ENCODE measurements at regions not wholly inside any gene's neighbourhood (a gene's known extent, or its start where the extent isn't known, plus 50 kb on each side); places are given as distances from the start of the nearest gene placed in this dataset.
A peak's percentile ranks its signal among the peaks of the same experiment; 100 is the strongest.

DNA sequence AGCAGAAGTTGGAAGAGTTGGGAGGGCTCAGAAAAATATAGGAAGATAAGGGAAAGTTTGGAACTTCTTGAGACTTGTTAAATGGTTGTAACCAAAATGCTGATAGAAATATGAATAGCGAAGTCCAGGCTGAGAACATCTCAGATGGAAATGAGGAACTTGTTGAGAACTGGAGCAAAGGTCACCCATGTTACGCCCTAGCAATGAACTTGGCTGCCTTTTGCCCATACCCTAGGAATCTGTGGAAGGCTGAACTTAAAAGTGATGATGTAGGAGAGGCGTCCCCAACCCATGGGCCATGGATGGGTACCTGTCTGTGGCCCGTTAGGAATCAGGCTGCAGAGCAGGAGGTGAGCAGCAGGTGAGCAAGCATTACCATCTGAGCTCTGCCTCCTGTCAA lies 347.8 kb downstream of the ARL4A start:
- DNase-seq (ENCODE audit: low spot score): no peak

DNA sequence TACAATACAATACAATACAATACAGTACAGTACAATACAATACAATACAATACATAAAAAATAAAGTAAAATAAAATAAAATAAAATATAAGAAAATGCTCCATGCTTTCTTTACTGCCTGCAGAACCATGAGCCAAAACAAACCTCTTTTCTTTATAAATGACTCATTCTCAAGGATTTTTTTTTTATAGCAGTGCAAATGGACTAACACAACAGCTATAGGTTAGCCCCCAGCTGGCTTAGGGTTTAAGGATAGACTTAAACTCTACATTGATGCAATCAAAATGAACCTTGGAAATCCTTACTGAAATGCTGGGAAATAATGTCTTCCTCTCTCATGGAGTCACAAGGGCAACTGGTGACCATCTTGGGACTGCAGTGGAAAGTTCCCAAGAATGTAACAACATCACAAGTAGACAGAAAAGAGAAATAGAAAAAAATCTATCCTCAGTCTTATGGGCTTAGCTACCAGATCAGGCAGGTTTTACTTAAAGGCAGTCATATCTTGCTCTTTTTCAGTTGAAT lies 348.9 kb downstream of the ARL4A start:
- no peak for DNase-seq (ENCODE audit: low spot score)

DNA sequence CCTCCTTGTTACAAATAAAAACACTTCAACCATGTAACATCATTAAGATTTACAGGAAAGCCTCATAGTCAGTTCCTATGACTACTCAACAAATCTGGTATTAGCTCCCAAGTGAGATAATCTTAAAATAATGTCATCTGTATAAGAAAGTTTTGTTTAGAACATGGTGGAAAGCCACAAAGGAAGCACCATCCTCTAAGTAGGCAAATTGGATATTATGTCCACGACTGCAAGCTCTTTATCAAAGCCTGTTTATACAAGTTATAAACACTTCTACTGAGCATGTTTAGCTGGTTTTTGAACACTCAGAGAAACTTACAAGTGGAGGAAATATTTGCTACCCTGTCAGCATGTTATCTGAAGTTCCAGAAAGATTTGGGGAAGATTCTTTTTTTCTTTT lies 349.8 kb downstream of the ARL4A start:
- DNase-seq (ENCODE audit: low spot score): no peak

DNA sequence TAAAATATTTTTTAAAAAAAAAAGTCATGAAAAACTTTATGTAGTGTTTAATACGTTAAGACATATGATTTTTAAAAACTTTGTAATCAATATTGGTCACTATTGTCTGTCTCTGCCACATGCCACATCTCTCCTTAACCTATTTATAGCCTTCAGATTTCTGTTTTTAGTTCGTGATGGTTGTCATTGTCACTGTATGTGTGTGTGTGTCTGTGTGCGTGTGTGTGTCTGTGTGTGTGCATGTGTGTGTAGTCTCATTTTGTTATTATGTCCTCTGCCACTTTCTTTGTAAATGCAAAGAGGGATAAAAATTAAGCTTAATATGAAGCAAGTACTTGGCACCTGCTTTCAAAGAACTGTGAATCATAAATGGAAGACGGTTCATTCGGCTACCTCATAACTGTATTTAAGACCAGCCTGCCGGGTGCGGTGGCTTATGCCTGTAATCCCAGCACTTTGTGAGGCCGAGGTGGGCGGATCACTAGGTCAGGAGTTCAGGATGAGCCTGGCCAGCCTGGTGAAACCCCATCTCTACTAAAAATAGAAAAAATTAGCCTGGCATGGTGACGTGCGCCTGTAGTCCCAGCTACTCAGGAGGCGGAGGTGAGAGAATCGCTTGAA lies 354.0 kb downstream of the ARL4A start:
- no peak for DNase-seq (ENCODE audit: low spot score)

DNA sequence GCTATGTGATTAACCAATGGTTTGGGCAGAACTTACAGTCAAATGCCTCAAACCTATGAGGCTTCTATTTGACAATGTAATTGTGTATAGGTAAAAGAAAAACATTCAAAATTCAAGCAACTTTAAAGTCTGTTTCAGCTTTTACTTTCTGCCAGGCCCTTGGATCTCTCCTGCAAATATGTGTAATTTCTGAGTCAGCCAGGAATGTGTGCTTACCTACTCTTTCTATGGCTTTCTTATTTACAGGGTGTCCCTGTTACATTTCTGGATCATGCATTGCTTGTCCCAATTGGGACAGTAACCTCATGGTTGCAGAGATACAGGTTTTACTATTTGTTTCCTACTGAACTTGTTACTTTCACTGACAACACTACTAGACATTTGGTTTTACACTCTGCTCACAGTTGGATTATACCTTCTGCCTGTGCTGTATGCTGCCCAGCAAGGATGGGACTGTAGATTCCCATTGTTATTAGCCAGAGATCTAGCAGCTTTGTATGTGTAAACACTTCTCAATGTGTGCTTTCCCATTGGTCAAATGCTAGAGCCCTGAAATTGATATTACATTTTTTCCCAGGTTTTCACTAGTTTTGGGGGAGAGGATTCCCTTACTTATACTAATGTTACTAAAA lies 355.3 kb downstream of the ARL4A start:
- DNase-seq (ENCODE audit: low spot score): no peak

DNA sequence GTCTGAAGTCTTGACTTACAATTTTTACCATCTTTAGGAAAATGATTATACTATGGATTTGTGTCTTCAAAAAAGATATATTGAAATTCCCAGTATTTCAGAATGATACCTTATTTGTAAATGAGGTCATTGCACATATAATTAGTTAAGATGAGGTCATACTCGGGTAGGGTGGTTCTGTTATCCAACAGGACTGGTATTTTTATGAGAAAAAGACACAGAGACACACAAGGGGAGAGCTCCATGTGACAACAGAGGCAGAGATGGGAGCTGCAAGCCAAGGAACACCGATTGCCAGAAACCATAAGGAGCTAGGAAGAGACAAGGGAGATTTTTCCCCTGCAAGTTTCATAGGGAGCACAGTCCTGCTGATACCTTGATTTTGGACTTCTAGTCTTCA lies 356.9 kb downstream of the ARL4A start:
- no peak for DNase-seq (ENCODE audit: low spot score)

DNA sequence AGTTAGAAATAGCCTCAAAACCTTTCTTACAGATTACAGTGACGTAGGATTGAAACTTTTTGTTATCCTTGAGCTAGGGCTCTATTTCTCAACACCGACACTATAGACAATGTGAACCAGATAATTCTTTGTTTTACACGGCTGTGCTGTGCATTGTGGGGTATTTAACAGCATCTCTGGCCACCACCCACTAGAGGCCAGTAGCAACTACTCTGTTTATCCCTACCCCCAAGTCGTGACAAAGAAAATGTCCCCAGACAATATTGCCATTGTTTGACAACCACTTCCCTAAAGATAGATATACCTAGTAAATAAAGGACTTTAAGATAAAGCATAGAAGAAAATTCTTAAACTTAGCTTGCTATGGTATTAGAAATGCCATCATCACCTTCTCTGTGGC lies 359.6 kb downstream of the ARL4A start:
- DNase-seq (ENCODE audit: low spot score): peak; percentile 26

DNA sequence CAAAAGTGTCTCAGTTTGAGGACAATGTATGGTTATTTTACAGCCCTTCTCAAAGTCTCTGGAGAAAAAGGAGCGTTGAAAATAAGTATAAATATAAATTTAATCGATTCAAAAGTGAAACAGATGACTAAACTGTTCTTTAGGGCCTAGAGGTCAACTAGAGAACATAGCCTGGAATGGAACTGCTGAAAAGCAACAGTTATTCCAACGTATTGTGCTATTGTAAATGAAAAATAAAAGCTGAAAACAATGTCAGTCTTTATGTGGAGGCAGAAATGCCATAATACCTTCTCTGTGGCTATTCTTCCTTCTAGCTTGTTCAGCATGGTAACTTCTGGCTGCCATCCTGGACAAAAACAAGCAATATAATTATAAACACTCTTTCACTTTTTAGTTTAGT lies 362.5 kb downstream of the ARL4A start:
- DNase-seq (ENCODE audit: low spot score): no peak

DNA sequence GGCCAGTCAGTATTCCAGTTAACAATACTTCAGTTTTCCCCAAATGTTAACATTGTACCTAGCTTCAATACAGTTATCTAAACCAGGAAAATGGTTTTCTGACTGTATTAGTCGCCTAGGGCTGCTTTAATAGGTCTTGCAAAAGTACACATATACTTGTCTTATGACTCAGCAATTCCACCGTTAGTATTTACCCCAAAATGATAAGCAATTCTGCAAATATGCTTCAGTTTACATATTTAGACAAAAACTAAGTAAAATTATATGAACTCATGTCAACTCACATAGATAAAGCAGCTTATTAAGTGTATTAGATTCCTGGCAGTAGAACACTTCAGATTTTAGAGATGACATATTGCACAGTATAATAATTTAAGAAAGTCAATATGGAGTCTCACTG lies 363.3 kb downstream of the ARL4A start:
- DNase-seq (ENCODE audit: low spot score): no peak

DNA sequence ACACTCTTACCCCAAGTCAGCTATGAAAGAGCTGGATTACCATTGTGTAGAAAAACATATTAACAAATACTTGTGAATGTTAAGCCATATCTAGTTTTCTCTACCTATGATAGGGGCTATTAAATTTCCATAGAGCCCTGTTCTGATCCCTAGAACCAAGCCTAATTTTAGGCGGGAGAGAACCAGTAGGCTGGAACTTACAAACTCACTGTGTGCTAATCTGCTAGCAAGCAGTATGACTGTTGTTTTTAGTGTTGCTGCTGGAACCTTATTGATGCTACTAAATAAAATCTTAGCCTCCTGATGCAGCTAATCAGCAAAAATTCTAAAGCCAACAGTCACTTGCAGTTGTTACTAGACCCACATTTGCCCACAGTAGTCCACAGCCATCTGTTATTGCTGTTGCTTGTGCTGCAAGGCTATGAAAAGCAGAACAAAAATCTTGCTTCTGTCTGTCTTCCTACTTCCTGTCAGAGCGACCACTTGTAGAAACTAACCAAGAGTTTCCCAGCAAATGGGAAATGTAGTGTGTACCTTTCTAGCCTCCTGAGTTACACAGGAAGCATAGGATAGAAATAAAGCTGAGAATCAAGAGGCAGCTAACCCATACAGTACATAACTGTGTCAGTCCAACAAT lies 368.4 kb downstream of the ARL4A start:
- DNase-seq (ENCODE audit: low spot score): peak; percentile 51

DNA sequence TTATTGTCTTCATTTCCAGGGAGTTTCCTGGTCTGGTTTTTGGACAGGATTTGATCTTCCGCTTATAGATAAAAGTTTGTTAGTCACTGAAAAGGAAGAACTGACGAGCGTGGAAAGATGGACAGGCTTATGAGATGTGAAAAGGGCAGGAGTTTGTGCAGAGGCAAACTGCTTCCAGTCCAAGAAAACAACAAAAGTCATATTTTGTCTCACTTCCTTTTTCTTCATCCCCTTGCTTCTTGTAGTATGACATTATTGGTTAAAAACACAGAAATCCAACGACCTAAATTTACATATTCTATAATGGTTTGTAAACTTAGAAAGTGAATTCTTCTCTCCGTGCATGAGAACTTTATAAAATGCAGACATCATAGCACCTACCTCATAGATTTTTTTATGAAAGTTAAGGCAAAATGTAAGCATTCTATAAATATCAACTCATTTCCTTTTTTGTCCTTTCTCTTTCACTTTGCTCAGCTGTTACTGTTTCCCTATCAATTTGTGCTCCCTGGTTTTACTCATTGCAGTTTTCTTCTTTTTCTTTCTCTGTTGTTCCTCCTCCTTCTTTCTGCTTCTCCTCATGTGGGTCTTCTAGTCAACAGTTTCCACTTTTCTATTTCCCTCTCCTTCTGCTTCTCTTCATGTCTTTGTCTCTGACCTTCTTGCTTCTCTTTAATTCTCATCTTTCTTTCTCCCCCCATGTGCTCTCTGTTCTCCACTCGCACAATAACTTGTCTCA lies 370.2 kb downstream of the ARL4A start:
- DNase-seq (ENCODE audit: low spot score): peak; percentile 72

DNA sequence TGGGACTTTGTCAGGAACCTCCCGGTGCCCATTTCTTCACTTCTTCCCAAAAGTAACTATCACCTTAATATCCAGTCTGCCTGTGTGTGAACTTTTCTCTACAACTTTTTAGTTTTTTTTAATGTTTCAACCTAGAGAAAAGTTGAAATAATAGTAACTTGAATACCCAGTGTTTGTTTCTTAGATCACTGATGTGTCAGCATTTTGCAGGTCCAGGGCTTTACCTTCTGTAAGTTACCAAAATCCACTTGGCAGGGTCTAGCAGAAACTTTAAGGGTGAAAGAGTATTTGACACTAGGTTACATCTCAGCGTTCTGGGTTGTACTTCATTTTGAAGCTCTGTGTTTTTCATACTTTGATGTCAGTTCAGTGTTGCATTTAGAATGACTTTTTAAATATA lies 372.7 kb downstream of the ARL4A start:
- DNase-seq (ENCODE audit: low spot score): no peak

DNA sequence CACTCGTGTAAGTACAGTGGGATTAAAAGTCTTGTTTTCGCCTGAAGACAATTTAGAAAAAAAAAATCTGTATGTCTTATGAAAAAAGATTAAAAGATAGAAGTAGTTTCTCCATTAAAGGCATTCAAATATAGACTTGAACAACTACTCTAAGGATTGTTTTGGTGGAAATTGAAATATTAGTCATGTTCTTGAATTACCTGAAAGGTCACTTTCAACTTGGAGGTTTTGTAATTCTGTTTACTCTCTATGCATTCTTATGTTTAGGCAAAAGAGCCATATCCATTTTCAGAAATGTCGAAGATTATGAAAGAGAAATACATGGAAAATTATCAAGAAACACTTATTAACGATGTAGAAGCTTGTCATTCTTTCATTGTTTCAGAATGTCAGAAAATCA lies 373.7 kb downstream of the ARL4A start:
- DNase-seq (ENCODE audit: low spot score): no peak

DNA sequence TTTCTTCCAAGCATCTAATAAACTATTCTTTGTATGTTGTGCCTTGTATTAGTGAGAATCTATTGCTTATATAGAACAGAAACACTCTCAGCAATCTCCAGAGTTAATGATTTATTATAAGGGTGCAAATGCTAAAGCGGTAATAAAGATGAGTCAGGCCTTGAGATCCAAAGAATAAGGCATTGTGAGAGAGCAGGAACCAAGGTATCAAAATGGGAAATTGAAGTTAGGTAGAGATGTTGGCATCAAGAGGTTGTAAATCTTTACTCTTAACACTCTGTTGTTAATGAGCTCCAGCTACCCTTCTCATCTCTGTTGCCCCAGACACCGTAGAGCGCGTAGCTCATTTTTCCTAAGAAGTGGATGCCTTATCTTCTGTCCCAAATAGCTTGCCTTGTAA lies 375.2 kb downstream of the ARL4A start:
- DNase-seq (ENCODE audit: low spot score): no peak

DNA sequence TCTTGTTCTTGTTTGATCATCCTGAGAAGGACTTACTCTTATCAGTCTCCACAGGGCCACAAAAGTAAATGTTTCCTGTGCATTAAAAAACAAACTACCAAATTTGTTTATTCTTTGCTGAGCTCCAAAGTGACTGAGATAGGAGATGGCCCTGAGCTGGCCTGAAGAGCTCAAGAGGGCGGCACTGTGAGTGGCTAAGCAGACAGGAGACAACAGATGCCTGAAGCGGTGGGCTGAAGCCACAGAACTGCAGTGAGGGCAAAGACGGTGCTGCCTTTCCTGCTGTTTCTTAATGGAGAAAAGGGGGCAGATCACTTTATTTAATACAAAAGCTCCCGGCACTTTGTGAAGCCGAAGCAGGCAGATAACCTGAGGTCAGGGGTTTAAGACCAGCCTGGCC lies 379.6 kb downstream of the ARL4A start:
- no peak for DNase-seq (ENCODE audit: low spot score)

DNA sequence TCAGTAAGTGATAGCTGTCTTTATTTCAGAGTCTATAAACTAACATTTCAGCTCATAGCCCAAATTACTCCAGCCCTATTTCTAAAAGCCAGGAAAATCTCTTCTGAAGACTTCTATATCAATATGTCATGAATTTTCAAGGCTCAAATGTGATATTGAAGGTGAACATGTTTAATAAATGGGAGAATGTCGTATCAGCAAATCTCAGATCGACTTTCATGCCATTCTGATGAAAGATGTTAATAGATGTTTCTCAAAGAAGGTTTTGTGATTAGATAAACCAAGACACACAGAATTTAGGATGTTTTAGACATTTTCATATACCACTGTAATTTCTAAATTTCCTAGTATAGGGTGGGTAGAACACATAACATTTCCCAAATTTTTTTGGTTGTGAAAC lies 380.6 kb downstream of the ARL4A start:
- no peak for DNase-seq (ENCODE audit: low spot score)

DNA sequence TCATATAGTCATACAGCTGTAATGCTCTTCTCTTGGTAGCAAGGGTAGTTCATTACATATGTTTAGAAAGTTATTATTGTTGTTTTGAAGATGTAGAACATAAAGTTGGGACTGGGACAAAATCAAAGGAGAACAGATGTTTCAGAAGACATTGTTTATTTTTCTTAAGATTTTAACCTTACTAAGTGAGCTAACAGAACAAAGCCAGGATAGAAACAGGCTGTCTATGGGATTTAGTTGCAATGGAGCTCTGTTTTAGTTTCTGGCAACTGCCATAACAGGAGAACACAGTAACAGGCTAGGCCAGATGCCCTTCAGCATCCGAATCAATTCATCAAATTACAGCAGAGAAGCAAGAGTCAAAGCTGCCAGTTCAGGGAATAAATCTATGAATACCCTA lies 382.4 kb downstream of the ARL4A start:
- DNase-seq (ENCODE audit: low spot score): no peak

DNA sequence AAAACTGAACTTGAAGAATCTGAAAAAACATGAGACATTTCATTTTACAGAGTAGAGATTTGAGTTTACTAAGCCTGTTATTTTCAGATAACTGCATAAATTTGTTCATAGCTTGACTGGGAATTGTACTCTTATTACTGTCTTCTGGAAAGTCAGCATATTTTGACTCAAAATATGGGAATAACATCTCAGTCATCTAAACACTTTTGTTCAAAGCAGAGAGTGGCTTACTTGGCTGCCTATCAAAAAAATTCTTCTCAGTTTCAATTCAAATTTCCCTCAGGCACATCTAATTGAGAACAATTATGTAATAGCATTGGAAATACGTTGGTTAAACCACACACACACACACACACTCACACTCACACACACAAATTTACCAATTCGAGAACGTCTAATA lies 384.6 kb downstream of the ARL4A start:
- no peak for DNase-seq (ENCODE audit: low spot score)

DNA sequence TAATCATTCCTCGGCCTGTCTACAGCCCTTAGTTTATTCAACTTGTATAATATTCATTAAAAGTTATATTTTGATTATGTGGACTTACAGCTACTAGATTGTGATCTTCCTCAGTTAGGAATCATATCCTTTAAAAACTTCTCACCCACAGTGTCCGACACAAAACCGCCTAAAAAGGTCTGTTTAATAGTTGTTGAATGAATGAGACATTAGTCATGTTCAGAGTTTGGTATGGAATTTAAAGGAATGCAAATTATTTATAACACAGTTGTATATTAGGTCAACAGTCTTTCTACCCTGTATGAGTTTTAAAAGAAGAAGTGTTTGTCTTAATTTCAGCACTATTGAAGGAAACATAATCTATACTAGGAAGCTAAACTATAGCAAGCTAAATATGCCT lies 390.0 kb downstream of the ARL4A start:
- DNase-seq (ENCODE audit: low spot score): no peak

DNA sequence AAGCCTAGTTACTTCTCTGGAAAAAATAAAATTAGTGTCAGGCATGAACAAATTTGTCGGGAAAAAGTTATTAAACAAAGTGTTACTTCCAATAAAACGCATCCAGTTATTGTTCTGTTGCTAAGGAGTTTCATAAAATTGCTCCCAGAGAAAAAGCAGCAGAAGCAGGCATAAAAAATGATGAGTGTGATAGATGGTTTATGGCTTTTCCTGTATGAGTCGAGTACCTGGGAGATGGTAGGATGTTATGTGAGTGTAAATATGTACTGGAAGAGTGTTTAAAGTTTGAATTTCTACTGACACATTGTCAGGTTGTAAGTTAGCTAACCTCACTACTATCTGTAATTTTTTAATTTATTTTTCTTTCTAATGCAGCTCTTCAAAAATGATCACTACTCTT lies 390.7 kb downstream of the ARL4A start:
- no peak for DNase-seq (ENCODE audit: low spot score)

DNA sequence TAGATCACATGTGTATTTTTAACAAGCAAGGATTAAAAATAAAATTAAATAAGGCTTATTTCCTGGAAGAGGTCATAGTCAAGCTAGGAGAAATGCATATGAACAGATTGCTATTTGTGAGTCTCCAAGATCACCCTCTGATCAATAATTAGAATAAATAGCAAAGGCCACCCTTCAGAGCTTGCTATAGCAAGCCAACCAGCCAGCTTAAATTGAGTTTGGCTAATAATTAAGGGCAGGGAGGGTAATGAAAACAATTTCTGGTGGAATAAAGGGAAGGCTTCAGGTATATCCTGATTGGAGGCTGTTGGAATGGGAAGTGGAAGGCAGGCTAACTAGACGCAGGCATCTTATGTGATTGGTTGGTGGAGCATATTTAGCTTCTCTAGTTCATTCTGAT lies 403.5 kb downstream of the ARL4A start:
- no peak for DNase-seq (ENCODE audit: low spot score)

DNA sequence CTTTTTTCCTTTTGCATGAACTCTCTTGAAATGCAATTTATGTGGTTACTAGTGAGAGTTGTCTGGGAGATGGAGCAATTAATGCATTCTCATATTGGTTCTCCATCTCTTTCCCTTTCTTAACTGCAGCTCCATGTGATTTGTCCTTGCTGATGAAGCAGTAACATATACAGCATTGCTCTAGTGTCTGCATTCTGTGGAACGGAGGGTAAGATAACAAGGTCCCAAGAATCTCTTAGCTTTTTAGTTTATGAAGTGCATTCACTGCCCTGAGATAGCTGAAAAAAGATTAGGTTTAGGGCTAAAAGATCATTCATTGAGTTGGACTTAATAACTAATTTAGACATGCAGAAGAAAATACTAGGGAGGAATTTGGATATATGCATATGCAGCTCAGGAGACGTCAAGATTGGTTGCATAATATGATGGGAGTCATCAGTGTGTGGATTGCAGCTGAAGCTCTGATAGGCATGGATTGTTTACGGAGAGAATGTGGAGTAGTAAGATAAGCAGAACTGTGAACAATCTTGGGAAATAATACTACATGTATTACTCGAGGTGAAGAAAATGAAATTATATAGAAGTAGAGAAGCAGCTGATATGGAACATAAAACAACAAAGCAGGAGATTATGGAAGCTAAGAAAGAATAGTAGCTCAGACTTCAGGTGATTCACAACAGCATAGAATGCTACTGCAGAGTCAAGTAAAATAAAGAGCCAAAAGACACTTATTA lies 404.7 kb downstream of the ARL4A start:
- no peak for DNase-seq (ENCODE audit: low spot score)

DNA sequence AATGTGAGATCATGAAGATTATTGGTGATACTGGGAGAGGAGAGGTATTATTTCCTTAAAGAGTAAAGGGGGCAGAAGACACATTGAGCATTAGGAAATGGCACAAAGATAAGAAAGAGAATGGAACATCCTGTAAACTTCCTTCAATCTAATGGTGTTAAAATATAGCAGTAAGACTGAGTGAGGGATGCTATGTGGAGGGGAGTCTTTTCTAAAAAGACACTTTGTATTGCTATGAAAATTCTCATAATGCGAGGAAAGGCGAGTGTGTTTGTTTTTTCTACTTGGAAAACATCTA lies 405.2 kb downstream of the ARL4A start:
- DNase-seq (ENCODE audit: low spot score): no peak
